Breast epithelium (tissue), 4 donors: ENCODE measurements at regions not wholly inside any gene's neighbourhood (a gene's known extent, or its start where the extent isn't known, plus 50 kb on each side); places are given as distances from the start of the nearest gene placed in this dataset.
"Not testable (repeated sequence)": the region's sequence is repeated elsewhere in the genome, so short reads cannot be mapped to it uniquely, and the experiment has no call there.

Experiments used
- DNase-seq, 2 donors: peaks; one replicate each; pipeline ENCODE4 v3.0.0-alpha.2; 2019; ENCODE audit warnings: low spot score in 2 of 2
- H3K27ac ChIP-seq, 2 donors: fragments of 200-600 bp; sonication (generic) in 1 of 2; one replicate each; pipeline ENCODE4 v1.5.1; 2016 to 2019; ENCODE audit warnings: mild to moderate bottlenecking in 1 of 2
- H3K27me3 ChIP-seq, 2 donors: fragments of 200-600 bp; sonication (generic) in 1 of 2; one replicate each; pipeline versions ENCODE4 v1.5.1 to v1.6.0; 2017 to 2019; ENCODE audit warnings: control low read depth in 1 of 2, mild to moderate bottlenecking in 1 of 2
- H3K36me3 ChIP-seq: fragments of 200-600 bp; one replicate; pipeline ENCODE4 v1.5.1; 2019
- H3K4me1 ChIP-seq, 2 donors: fragments of 200-600 bp; sonication (generic); one replicate each; pipeline ENCODE4 v1.5.1; 2016 to 2019; ENCODE audit warnings: control low read depth in 1 of 2
- H3K4me3 ChIP-seq, 3 donors: fragments of 200-600 bp; sonication (generic); 1 replicate in 2 of 3; 2 replicates in 1 of 3; pipeline ENCODE4 v1.5.1; 2016 to 2019; ENCODE audit warnings: mild to moderate bottlenecking in 3 of 3, moderate library complexity in 2 of 3
- H3K9me3 ChIP-seq, 2 donors: fragments of 200-600 bp; sonication (generic) in 1 of 2; one replicate each; pipeline ENCODE4 v1.5.1; 2016 to 2019; ENCODE audit warnings: control low read depth in 1 of 2
- CTCF ChIP-seq, 3 donors: fragments of 450-650 bp; IDR thresholded peaks; one replicate each; pipeline ENCODE4 v1.5.1; 2016 to 2017; ENCODE audit warnings: antibody characterized with exemption in 3 of 3, mild to moderate bottlenecking in 3 of 3, moderate library complexity in 3 of 3
- POLR2A ChIP-seq: fragments of 450-650 bp; IDR thresholded peaks from one replicate; pipeline ENCODE4 v1.6.1; 2016; ENCODE audit warnings: antibody characterized with exemption, mild to moderate bottlenecking, moderate library complexity
- POLR2AphosphoS5 ChIP-seq, 3 donors: sonication (generic); formaldehyde crosslinking; IDR thresholded peaks; one replicate each; pipeline ENCODE4 v1.6.1; 2017; ENCODE audit warnings: antibody characterized with exemption in 3 of 3
- intact Hi-C: fragments of 100-400 bp; cut with DNase I; formaldehyde crosslinking; loops from one replicate; pipeline ENCODE4 v1.15.1; 2023; ENCODE audit warnings: low total_unique reads

GRCh38 chr7:29637374-29637773 lies 73.7 kb downstream of the PRR15 start:
- H3K4me1 ChIP-seq: no peaks in the 10 kb centered on the region
- no peaks in the 10 kb centered on the region for H3K27me3 ChIP-seq
- no peak for TF ChIP-seq CTCF (IDR thresholded peaks at IDR 0.05)
- no peak for TF ChIP-seq POLR2AphosphoS5 (IDR thresholded peaks at IDR 0.05)
- no peaks in the 10 kb centered on the region for H3K9me3 ChIP-seq
- no peak overlapping the region for H3K27ac ChIP-seq
- intact Hi-C loops: no loop called here
- no peak overlapping the region for H3K4me3 ChIP-seq
- DNase-seq: no peak
- no peaks in the 10 kb centered on the region for H3K36me3 ChIP-seq

GRCh38 chr7:29638841-29639240 lies 75.2 kb downstream of the PRR15 start:
- H3K36me3 ChIP-seq, intact Hi-C loops: not testable (repeated sequence)

GRCh38 chr7:29639386-29639785 lies 75.8 kb downstream of the PRR15 start:
- H3K4me1 ChIP-seq: no peaks in the 10 kb centered on the region
- H3K27ac ChIP-seq: no peak overlapping the region
- no peak for DNase-seq
- H3K9me3 ChIP-seq: no peaks in the 10 kb centered on the region
- TF ChIP-seq CTCF (IDR thresholded peaks at IDR 0.05): no peak
- no peak for TF ChIP-seq POLR2A
- TF ChIP-seq POLR2AphosphoS5 (IDR thresholded peaks at IDR 0.05): no peak
- H3K27me3 ChIP-seq: no peaks in the 10 kb centered on the region
- intact Hi-C loops: no loop called here
- H3K4me3 ChIP-seq: no peak overlapping the region
- no peaks in the 10 kb centered on the region for H3K36me3 ChIP-seq

More at GRCh38 chr7:29638841-29639240, 75.2 kb downstream of the PRR15 start:
- H3K4me3 ChIP-seq, H3K27me3 ChIP-seq, DNase-seq, H3K9me3 ChIP-seq, H3K4me1 ChIP-seq, H3K27ac ChIP-seq: not testable (repeated sequence)

GRCh38 chr7:29639886-29640595 lies 76.4 kb downstream of the PRR15 start:
- DNase-seq: no peak
- no peaks in the 10 kb centered on the region for H3K27me3 ChIP-seq
- intact Hi-C loops: no loop called here
- H3K27ac ChIP-seq: no peak overlapping the region
- no peak overlapping the region for H3K4me3 ChIP-seq
- TF ChIP-seq CTCF (IDR thresholded peaks at IDR 0.05): no peak
- no peak for TF ChIP-seq POLR2A
- TF ChIP-seq POLR2AphosphoS5 (IDR thresholded peaks at IDR 0.05): no peak
- no peaks in the 10 kb centered on the region for H3K36me3 ChIP-seq
- no peaks in the 10 kb centered on the region for H3K9me3 ChIP-seq
- no peaks in the 10 kb centered on the region for H3K4me1 ChIP-seq

GRCh38 chr7:29641651-29642050 lies 78.0 kb downstream of the PRR15 start:
- H3K27me3 ChIP-seq: no peaks in the 10 kb centered on the region
- no peak for TF ChIP-seq POLR2AphosphoS5 (IDR thresholded peaks at IDR 0.05)
- no peak for TF ChIP-seq CTCF (IDR thresholded peaks at IDR 0.05)
- no peak for TF ChIP-seq POLR2A

More at GRCh38 chr7:29641651-29642050, 78.0 kb downstream of the PRR15 start:
- H3K36me3 ChIP-seq: no peaks in the 10 kb centered on the region
- no peaks in the 10 kb centered on the region for H3K9me3 ChIP-seq
- H3K4me3 ChIP-seq: no peak overlapping the region
- no peaks in the 10 kb centered on the region for H3K4me1 ChIP-seq
- H3K27ac ChIP-seq: no peak overlapping the region
- intact Hi-C loops: no loop called here
- DNase-seq: no peak
